ENCODE measurements at regions not wholly inside any gene's neighbourhood (a gene's known extent, or its start where the extent isn't known, plus 50 kb on each side); places are given as distances from the start of the nearest gene placed in this dataset.
"Not testable (repeated sequence)": the region's sequence is repeated elsewhere in the genome, so short reads cannot be mapped to it uniquely, and the experiment has no call there.

DNA sequence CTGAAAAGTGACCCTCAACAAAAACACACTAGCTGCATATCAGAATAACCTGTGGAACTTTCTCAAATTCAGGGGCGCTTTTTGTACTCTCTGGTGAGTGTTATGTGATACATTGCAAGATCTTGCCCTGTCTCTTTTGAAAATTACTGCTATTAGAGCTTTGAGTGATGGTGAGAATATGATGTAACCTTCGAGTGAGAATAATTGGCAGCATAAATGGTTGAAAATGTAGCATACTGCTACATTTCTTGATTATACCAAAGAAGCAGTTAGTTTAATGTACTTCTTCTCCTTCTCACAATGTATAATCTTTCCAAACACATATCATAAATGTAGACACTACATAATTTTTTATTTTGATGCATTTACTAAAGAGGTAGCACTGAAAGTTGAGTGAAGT lies 882.9 kb downstream of the FSTL5 start:
- Histone ChIP-seq H3K27me3 (replicated peaks in 1 of 7) (no peaks in the 10 kb centered on the region), H3K36me3 (no peaks in the 10 kb centered on the region), H3K4me1 (no peaks in the 10 kb centered on the region), H3K9me3 (peaks cover 0 to 21% (median 5%) of the 10 kb centered on the region in 8 donors), H3K27ac (no peak overlapping the region), H3K4me3 (no peak overlapping the region)
- TF ChIP-seq POLR2AphosphoS5 (IDR thresholded peaks at IDR 0.05) (no peak), CTCF (IDR thresholded peaks at IDR 0.05 in 8 of 11, conservative IDR thresholded peaks at IDR 0.05 in 3 of 11) (no peak), POLR2A (IDR thresholded peaks at IDR 0.05) (no peak)
- 36 to 75% (median 68%) methylated on average over 2 of the region's 2 CpGs for WGBS, 5 donors
- intact Hi-C loops (cut with DNase I; ENCODE audit: low total_unique reads), result no loop called here
- no peak for DNase-seq

DNA sequence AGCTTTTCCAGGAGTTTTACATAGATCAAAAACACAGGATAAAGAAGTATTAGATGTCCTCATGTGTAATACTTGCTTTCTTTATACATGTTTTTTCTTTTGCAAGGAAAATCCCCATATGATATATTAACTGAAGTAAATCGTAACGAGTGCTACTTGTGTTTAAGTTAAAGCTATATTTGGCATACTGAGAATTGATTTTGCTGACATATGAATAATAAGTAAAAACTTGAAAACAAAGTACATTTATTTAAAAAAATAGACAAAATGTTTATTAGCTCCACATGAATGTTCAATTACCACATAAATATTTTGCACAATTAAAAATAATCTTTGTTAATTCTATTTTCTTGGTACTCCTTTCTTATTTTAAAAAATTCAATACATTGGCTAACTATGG lies 884.7 kb downstream of the FSTL5 start:
- H3K4me1 ChIP-seq, result no peaks in the 10 kb centered on the region
- no peaks in the 10 kb centered on the region for H3K27me3 ChIP-seq (replicated peaks in 1 of 7)
- intact Hi-C loops (cut with DNase I; ENCODE audit: low total_unique reads), result no loop called here
- peaks cover 0 to 21% (median 5%) of the 10 kb centered on the region in 8 donors for H3K9me3 ChIP-seq
- H3K36me3 ChIP-seq, result no peaks in the 10 kb centered on the region
- DNase-seq, result no peak
- WGBS, 5 donors, result 76 to 87% (median 81%) methylated on average over 2 of the region's 2 CpGs
- no peak overlapping the region for H3K27ac ChIP-seq
- H3K4me3 ChIP-seq, result no peak overlapping the region
- TF ChIP-seq POLR2A (IDR thresholded peaks at IDR 0.05) (no peak), POLR2AphosphoS5 (IDR thresholded peaks at IDR 0.05) (no peak), CTCF (IDR thresholded peaks at IDR 0.05 in 8 of 11, conservative IDR thresholded peaks at IDR 0.05 in 3 of 11) (no peak)

DNA sequence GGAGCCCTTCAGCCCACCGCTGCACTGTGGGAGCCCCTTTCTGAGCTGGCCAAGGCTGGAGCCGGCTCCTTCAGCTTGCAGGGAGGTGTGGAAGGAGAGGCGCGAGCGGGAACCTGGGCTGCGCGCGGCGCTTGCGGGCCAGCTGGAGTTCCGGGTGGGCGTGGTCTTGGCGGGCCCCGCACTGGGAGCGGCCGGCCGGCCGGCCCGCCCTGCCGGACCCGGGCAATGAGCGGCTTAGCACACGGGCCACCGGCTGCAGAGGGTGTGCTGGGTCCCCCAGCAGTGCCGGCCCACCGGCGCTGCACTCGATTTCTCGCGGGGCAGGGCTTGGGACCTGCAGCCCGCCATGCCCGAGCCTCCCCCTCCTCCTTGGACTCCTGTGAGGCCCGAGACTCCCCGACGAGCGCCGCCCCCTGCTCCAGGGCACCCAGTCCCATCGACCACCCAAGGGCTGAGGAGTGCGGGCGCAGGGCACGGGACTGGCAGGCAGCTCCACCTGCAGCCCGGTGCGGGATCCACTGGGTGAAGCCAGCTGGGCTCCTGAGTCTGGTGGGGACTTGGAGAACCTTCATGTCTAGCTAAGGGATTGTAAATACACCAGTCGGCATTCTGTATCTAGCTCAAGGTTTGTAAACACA lies 886.5 kb downstream of the FSTL5 start:
- DNase-seq; H3K36me3 ChIP-seq; H3K27me3 ChIP-seq (replicated peaks in 1 of 7); H3K4me1 ChIP-seq; intact Hi-C loops (cut with DNase I; ENCODE audit: low total_unique reads); H3K4me3 ChIP-seq; H3K27ac ChIP-seq: not testable (repeated sequence)
- peaks cover 0 to 21% (median 5%) of the 10 kb centered on the region in 8 donors for H3K9me3 ChIP-seq
- 81 to 96% (median 96%) methylated on average over 4 to 44 of the region's 44 CpGs for WGBS, 5 donors

DNA sequence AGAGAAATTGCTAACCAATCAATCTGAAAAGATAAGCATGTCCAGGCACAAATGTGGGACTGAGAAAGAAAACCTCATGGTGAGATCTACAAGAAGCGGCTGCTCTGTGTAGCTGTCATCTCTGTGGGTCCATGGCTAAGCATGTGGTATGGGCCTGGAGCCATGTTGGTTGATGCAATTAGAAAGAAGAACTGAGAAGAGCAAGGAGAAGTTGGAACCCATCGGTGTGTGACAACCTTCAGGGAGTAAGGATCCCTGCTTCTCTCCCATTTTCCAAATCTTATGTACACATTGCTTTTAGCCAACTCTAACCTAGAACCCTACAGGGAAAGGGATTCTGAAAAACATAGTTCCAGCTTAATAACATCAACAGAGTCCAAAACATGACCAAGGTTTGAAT lies 890.2 kb downstream of the FSTL5 start:
- peaks cover 0 to 21% (median 5%) of the 10 kb centered on the region in 8 donors for H3K9me3 ChIP-seq
- intact Hi-C loops (cut with DNase I; ENCODE audit: low total_unique reads), result no loop called here
- H3K4me3 ChIP-seq, result no peak overlapping the region
- no peak overlapping the region for H3K27ac ChIP-seq
- WGBS, 5 donors, result 87 to 95% (median 92%) methylated on average over 2 of the region's 2 CpGs
- TF ChIP-seq CTCF (IDR thresholded peaks at IDR 0.05 in 8 of 11, conservative IDR thresholded peaks at IDR 0.05 in 3 of 11) (no peak), POLR2A (IDR thresholded peaks at IDR 0.05) (no peak), POLR2AphosphoS5 (IDR thresholded peaks at IDR 0.05) (no peak)
- H3K27me3 ChIP-seq (replicated peaks in 1 of 7), result no peaks in the 10 kb centered on the region
- H3K36me3 ChIP-seq, result no peaks in the 10 kb centered on the region
- H3K4me1 ChIP-seq, result no peaks in the 10 kb centered on the region
- no peak for DNase-seq

DNA sequence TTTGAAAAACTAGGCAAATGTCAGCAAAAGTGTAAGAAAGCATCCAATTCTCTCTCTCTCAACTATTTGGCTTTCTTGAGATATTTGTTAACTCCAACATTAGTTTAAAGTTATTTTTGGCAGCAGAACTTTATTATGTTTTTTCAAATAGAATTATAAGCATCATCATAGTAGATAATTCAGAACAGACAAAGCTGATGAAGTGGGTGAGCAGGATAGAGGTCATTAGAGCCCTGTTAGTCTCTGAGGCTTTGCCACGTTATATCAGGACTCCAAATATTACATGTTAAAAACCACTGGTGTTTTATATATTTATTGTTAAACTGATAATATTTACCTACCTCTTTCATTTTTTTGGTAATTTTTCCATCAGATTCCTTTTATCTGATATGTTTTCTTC lies 903.0 kb downstream of the FSTL5 start:
- Histone ChIP-seq H3K27me3 (replicated peaks in 1 of 7) (no peaks in the 10 kb centered on the region), H3K27ac (no peak overlapping the region), H3K4me3 (no peak overlapping the region), H3K4me1 (no peaks in the 10 kb centered on the region), H3K9me3 (peaks cover 5 to 24% (median 22%) of the 10 kb centered on the region in 8 donors), H3K36me3 (no peaks in the 10 kb centered on the region)
- no peak for TF ChIP-seq CTCF (IDR thresholded peaks at IDR 0.05 in 8 of 11, conservative IDR thresholded peaks at IDR 0.05 in 3 of 11)
- TF ChIP-seq POLR2AphosphoS5 (IDR thresholded peaks at IDR 0.05), result no peak
- TF ChIP-seq POLR2A (IDR thresholded peaks at IDR 0.05), result no peak
- intact Hi-C loops (cut with DNase I; ENCODE audit: low total_unique reads), result no loop called here
- 62 to 85% (median 77%) methylated on average over 1 of the region's 1 CpG for WGBS, 5 donors
- no peak for DNase-seq

Measured in spleen (tissue), 11 donors.